ENCODE measurements at regions not wholly inside any gene's neighbourhood (a gene's known extent, or its start where the extent isn't known, plus 50 kb on each side); places are given as distances from the start of the nearest gene placed in this dataset.

GRCh38 chr2:239801404-239802184, 223.5 kb downstream of the NDUFA10 start:
- Histone ChIP-seq H4K20me1 (ENCODE audit: control insufficient read depth, insufficient read depth) (no peaks in the 10 kb centered on the region), H2AFZ (ENCODE audit: control insufficient read depth, low read depth, low read length) (no peak overlapping the region), H3K79me2 (ENCODE audit: control insufficient read depth, insufficient read depth, low read length) (no peaks in the 10 kb centered on the region), H3K36me3 (ENCODE audit: control insufficient read depth in 2 of 2, insufficient read depth in 2 of 2, low read length in 1 of 2) (no peaks in the 10 kb centered on the region), H3K9ac (ENCODE audit: control insufficient read depth, insufficient read depth, low read length) (no peak overlapping the region), H3K4me2 (ENCODE audit: control insufficient read depth, insufficient read depth) (no peak overlapping the region), H3K27me3 (replicated peaks in 1 of 2; ENCODE audit: control insufficient read depth in 2 of 2, insufficient read depth in 2 of 2, low read length in 1 of 2) (no peaks in the 10 kb centered on the region), H3K27ac (ENCODE audit: control insufficient read depth, insufficient read depth) (no peak overlapping the region), H3K4me3 (no peak overlapping the region), H3K9me3 (replicated peaks; ENCODE audit: control insufficient read depth, insufficient read depth, low read length) (no peaks in the 10 kb centered on the region), H3K4me1 (ENCODE audit: control insufficient read depth, insufficient read depth, low read length) (no peaks in the 10 kb centered on the region)
- intact Hi-C loops (cut with micrococcal nuclease; ENCODE audit: unreplicated experiment) (no loop called here), in situ Hi-C loops (cut with MboI) (no loop called here)
- ChIA-PET SMC1A (ENCODE audit: uncharacterized antibody, unreplicated experiment) (no interaction called here), POLR2A (no interaction called here), RAD21 (ENCODE audit: unreplicated experiment) (no interaction called here), CTCF (no interaction called here)
- BruUV-seq (replicated peaks): no TSS peak
- FAIRE-seq (no peak), DNase-seq (ENCODE audit: low read depth, low spot score) (no peak), ATAC-seq (no peak)
- WGBS (ENCODE audit: insufficient coverage, insufficient replicate concordance, low lambda C conversion rate, missing lambda C conversion rate): 54% methylated on average over 22 of the region's 22 CpGs
- TF ChIP-seq ATF3 (IDR thresholded peaks at IDR 0.05; ENCODE audit: borderline replicate concordance, extremely low read depth, low read depth, low read length): no peak
- TF ChIP-seq CBX5 (IDR thresholded peaks at IDR 0.05; ENCODE audit: low read depth): no peak
- no peak for TF ChIP-seq KLF5 (IDR thresholded peaks at IDR 0.05; ENCODE audit: partially characterized antibody)
- TF ChIP-seq CEBPZ (IDR thresholded peaks at IDR 0.05; ENCODE audit: low read depth, low read length): no peak
- no peak for TF ChIP-seq CREM (IDR thresholded peaks at IDR 0.05; ENCODE audit: low read depth)
- no peak for TF ChIP-seq ZBTB11 (CRISPR knock-in tag; IDR thresholded peaks at IDR 0.05)
- no peak for TF ChIP-seq CHD2 (IDR thresholded peaks at IDR 0.05; ENCODE audit: borderline replicate concordance, low read depth, low read length)
- TF ChIP-seq JUNB (IDR thresholded peaks at IDR 0.05): no peak
- TF ChIP-seq ELK1 (IDR thresholded peaks at IDR 0.05; ENCODE audit: low read depth, low read length): no peak
- no peak for TF ChIP-seq RCOR1 (conservative IDR thresholded peaks at IDR 0.05; ENCODE audit: low read depth, low read length)
- no peak for TF ChIP-seq MYC (IDR thresholded peaks at IDR 0.05; ENCODE audit: insufficient read depth, insufficient read length, insufficient replicate concordance, low read length, severe bottlenecking)

Data from GM12878 (cell line).